ENCODE measurements at regions not wholly inside any gene's neighbourhood (a gene's known extent, or its start where the extent isn't known, plus 50 kb on each side); places are given as distances from the start of the nearest gene placed in this dataset.

DNA sequence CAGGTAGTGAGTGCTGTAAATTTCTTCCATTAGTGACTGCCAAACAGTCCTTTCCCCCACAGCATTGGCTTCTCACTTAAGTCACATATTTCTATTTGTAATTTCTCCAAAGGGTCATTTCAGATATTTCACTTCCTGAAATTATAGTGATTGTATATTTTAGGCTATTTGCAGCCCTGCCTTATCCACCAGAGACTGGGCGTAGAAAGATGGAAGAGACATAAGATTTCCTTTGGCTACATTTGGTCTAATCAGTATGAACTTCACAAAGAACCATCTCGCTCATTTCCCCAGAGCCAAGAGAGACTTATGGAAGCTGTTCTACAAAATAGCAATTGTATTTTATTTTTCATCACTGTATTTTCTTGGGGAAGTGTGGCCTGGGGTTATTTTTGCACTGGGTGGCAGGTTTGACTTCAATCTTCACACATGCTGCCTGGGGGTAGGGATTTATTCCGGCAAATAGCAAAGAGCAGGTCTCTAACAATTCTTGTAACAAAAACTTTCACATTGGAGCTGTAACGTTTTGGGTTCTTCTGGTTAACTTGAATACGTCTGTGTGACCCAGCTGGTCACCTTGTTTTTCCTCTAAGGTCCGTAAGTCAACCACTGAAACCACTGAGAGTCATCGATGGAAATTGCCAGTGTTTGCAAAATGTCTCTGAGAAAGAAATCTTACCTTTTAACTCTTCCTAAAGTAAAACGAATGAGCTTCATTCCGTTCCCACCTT lies 170.6 kb upstream of the SERPINE2 start:
- DNase-seq (ENCODE audit: low read depth in 2 of 2): no peak
- TF ChIP-seq, protein P1, sequence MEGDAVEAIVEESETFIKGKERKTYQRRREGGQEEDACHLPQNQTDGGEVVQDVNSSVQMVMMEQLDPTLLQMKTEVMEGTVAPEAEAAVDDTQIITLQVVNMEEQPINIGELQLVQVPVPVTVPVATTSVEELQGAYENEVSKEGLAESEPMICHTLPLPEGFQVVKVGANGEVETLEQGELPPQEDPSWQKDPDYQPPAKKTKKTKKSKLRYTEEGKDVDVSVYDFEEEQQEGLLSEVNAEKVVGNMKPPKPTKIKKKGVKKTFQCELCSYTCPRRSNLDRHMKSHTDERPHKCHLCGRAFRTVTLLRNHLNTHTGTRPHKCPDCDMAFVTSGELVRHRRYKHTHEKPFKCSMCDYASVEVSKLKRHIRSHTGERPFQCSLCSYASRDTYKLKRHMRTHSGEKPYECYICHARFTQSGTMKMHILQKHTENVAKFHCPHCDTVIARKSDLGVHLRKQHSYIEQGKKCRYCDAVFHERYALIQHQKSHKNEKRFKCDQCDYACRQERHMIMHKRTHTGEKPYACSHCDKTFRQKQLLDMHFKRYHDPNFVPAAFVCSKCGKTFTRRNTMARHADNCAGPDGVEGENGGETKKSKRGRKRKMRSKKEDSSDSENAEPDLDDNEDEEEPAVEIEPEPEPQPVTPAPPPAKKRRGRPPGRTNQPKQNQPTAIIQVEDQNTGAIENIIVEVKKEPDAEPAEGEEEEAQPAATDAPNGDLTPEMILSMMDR (IDR thresholded peaks at IDR 0.05; ENCODE audit: low read depth, low read length): no peak
- H3K4me3 ChIP-seq (replicated peaks in 1 of 2; ENCODE audit: low read depth in 2 of 2, low read length in 2 of 2): no peak overlapping the region

DNA sequence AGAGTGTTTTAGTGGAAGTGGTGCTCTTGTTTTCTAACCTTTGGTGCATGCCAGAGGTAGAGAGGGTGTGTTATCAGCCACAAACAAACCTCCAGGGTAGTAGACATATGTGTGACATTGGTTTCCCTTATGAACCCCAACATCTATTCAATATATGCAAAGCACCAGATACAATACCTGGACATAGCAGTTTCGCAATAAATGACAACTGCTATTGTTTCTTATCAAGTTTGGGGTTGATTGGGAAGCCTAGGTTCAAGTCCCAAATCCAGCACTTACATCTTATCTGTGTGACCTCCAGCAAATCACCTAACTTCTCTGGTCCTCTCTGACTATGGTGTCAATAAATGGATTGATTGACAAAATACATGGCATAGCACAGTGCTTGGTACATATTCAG lies 169.4 kb upstream of the SERPINE2 start:
- TF ChIP-seq, protein P1 (IDR thresholded peaks at IDR 0.05; ENCODE audit: low read depth, low read length): no peak

DNA sequence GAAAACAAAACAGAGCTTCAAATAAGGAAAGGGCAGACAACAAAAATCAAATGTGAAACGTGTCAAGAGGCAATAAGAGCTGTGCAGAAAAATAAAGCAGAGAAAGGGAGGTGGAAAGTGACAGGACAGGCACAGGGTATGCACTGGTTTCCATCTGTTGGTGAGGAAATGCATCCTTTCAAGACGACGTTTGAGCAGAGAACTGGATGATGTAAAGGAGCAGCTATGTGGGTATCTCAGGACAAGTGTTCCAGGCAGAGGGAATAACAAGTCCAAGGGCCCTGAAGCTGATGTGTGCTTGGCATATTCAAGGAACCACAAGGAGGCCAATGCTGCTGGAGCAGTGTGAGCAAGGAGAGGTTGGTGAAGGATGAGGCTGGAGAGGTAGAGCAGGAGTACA lies 168.9 kb upstream of the SERPINE2 start:
- no peak overlapping the region for H3K4me3 ChIP-seq (replicated peaks in 1 of 2; ENCODE audit: low read depth in 2 of 2, low read length in 2 of 2)
- DNase-seq (ENCODE audit: low read depth in 2 of 2): no peak
- TF ChIP-seq, protein P1 (IDR thresholded peaks at IDR 0.05; ENCODE audit: low read depth, low read length): no peak

More for the DNA sequence above, 169.4 kb upstream of the SERPINE2 start:
- DNase-seq (ENCODE audit: low read depth in 2 of 2): no peak
- H3K4me3 ChIP-seq (replicated peaks in 1 of 2; ENCODE audit: low read depth in 2 of 2, low read length in 2 of 2): no peak overlapping the region

DNA sequence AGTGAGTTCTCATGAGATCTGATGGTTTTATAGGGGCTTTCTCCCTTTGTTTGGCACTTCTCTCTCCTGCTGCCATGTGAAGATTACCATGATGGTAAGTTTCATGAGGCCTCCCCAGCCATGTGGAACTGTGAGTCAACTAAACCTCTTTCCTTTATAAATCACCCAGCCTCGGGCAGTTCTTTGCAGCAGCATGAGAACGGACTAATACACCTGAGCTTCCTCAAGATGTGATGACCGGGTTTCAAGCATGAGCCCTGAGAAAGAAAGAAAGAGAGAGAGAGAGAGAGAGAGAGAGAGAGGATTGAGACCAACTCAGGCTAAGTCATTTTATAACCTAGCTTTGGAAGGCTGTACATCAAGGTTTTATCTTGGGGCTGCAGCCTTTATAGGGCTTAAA lies 167.7 kb upstream of the SERPINE2 start:
- no peak overlapping the region for H3K4me3 ChIP-seq (replicated peaks in 1 of 2; ENCODE audit: low read depth in 2 of 2, low read length in 2 of 2)
- DNase-seq (ENCODE audit: low read depth in 2 of 2): no peak
- TF ChIP-seq, protein P1 (IDR thresholded peaks at IDR 0.05; ENCODE audit: low read depth, low read length): no peak

DNA sequence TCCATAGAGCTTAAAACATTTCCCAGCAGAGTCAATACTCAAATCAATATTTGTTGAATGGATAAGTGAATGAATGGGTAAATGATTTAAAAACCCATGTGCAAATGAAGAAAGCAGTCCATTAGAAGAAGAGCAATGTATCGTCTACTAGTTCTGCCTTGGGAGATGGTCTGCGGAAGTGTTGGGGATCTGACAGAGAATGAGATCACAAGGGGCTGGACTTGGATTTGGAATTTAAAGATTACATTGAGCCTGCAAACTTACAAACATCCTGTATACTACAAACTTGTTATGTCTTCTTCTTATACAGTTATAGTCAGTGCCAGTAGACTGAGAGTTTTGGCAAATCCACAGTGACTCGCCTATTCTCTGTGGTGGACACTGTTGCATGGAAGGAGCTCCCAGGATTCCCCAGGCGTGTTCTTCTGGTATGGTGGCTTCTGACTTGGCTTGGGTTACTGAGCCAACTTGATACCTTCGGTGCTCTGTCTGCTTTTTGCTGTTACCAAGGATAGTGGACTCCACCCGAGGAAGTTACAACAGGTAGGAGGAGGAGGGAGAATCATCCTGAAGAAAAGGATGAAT lies 163.3 kb upstream of the SERPINE2 start:
- no peak for DNase-seq (ENCODE audit: low read depth in 2 of 2)
- TF ChIP-seq, protein P1 (IDR thresholded peaks at IDR 0.05; ENCODE audit: low read depth, low read length): no peak
- no peak overlapping the region for H3K4me3 ChIP-seq (replicated peaks in 1 of 2; ENCODE audit: low read depth in 2 of 2, low read length in 2 of 2)

DNA sequence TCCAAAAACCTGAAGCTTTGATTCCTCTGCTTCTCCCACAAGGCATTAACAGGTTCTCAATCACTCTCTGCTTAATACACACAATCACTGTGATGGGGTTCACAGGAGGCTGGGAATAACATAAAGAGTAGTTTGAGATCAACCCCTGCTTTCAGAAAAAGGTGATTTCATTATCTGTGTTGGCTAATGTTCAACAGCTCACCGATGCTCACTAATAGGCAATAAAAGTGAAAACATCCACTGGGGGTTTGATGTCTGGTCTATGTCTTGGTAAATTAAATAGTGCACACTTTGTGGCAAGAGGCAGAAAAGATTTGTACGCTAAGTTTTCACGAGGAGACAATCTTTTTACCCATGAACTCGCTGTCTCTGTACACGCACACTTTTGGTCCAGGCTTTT lies 159.3 kb upstream of the SERPINE2 start:
- TF ChIP-seq, protein P1 (IDR thresholded peaks at IDR 0.05; ENCODE audit: low read depth, low read length): no peak
- no peak overlapping the region for H3K4me3 ChIP-seq (replicated peaks in 1 of 2; ENCODE audit: low read depth in 2 of 2, low read length in 2 of 2)
- no peak for DNase-seq (ENCODE audit: low read depth in 2 of 2)

Measured in cardiac fibroblast (primary cell).